ENCODE measurements at regions not wholly inside any gene's neighbourhood (a gene's known extent, or its start where the extent isn't known, plus 50 kb on each side); places are given as distances from the start of the nearest gene placed in this dataset.

GRCh38 chr11:134792677-134793076 lies 380.6 kb upstream of the B3GAT1 start:
- intact Hi-C loops (cut with micrococcal nuclease), result no loop called here
- Mint-ChIP-seq H3K27me3 (peaks cover 7% of the 10 kb centered on the region), H3K27ac (no peak overlapping the region), H3K4me1 (no peaks in the 10 kb centered on the region), H3K4me3 (no peak overlapping the region), H3K9me3 (ENCODE audit: insufficient read depth) (no peaks in the 10 kb centered on the region)
- no peak overlapping the region for H3K27ac ChIP-seq (ENCODE audit: low read length in 2 of 2)
- 69% methylated on average over 2 of the region's 5 CpGs for WGBS (ENCODE audit: insufficient coverage)
- DNase-seq (no peak), ATAC-seq (ENCODE audit: low read depth) (no peak)
- no peak overlapping the region for H3K9ac ChIP-seq (ENCODE audit: low read length)
- H3K4me2 ChIP-seq (replicated peaks; ENCODE audit: low read depth, low read length, poor library complexity, severe bottlenecking), result no peak overlapping the region
- no peak overlapping the region for H2AFZ ChIP-seq (ENCODE audit: insufficient read depth, low read depth, low read length, poor library complexity, severe bottlenecking)
- H3K4me1 ChIP-seq (ENCODE audit: control insufficient read depth in 2 of 2, insufficient read depth in 2 of 2, low read length in 2 of 2), result no peaks in the 10 kb centered on the region
- H4K20me1 ChIP-seq (ENCODE audit: control insufficient read depth, insufficient read depth, low read length, poor library complexity, severe bottlenecking), result no peaks in the 10 kb centered on the region
- no peaks in the 10 kb centered on the region for H3K79me2 ChIP-seq (ENCODE audit: control insufficient read depth, insufficient read depth, low read length)
- TF ChIP-seq EZH2 (IDR thresholded peaks at IDR 0.05; ENCODE audit: borderline replicate concordance, insufficient read depth, low read depth, low read length, poor library complexity, severe bottlenecking), result no peak
- TF ChIP-seq CTCF (IDR thresholded peaks at IDR 0.05), result no peak
- ChIA-PET CTCF (no interaction called here), POLR2A (no interaction called here)
- H3K9me3 ChIP-seq (ENCODE audit: control extremely low read depth in 1 of 3, control insufficient read depth in 2 of 3, insufficient read depth in 1 of 3, low read length in 2 of 3), result no peaks in the 10 kb centered on the region
- no peak overlapping the region for H3K4me3 ChIP-seq (ENCODE audit: control extremely low read depth in 1 of 5, extremely low read depth in 1 of 5, insufficient read depth in 1 of 5, low read depth in 2 of 5, low read length in 4 of 5)
- H3K27me3 ChIP-seq (replicated peaks in 1 of 4; ENCODE audit: control extremely low read depth in 1 of 4, control insufficient read depth in 3 of 4, insufficient read depth in 4 of 4, low read length in 3 of 4), result peaks cover 0 to 2% (median 0%) of the 10 kb centered on the region in 4 experiments
- no peaks in the 10 kb centered on the region for H3K36me3 ChIP-seq (replicated peaks in 1 of 2; ENCODE audit: control extremely low read depth in 1 of 2, control insufficient read depth in 1 of 2, extremely low read depth in 1 of 2, insufficient read depth in 2 of 2, low read length in 1 of 2)

DNA sequence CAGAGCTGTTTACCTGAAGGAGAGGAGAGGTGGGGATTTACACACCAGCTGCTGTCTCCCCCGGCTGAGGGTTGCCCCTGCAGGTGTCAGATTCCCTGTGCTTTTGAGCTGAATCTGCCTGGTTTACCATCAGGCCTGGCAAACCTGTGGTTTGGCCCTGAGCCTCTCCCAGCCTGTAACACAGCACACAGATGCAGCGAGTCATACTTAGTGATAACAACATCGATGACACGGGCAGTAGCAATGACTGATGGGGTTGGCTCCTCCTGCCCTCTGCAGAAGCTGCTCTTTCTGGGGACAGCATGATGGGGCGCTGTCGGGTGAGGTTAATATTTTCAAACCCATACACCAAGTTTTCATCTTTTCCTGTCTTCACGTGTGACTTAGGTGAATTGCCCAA lies 380.0 kb upstream of the B3GAT1 start:
- ATAC-seq (ENCODE audit: low read depth) (no peak), DNase-seq (no peak)
- Mint-ChIP-seq H3K4me1 (no peaks in the 10 kb centered on the region), H3K9me3 (ENCODE audit: insufficient read depth) (no peaks in the 10 kb centered on the region), H3K27ac (no peak overlapping the region), H3K4me3 (no peak overlapping the region), H3K27me3 (peaks cover 7% of the 10 kb centered on the region)
- Histone ChIP-seq H3K4me1 (ENCODE audit: control insufficient read depth in 2 of 2, insufficient read depth in 2 of 2, low read length in 2 of 2) (no peaks in the 10 kb centered on the region), H3K79me2 (ENCODE audit: control insufficient read depth, insufficient read depth, low read length) (no peaks in the 10 kb centered on the region), H3K27me3 (replicated peaks in 1 of 4; ENCODE audit: control extremely low read depth in 1 of 4, control insufficient read depth in 3 of 4, insufficient read depth in 4 of 4, low read length in 3 of 4) (peaks cover 0 to 2% (median 0%) of the 10 kb centered on the region in 4 experiments), H3K4me2 (replicated peaks; ENCODE audit: low read depth, low read length, poor library complexity, severe bottlenecking) (no peak overlapping the region), H3K27ac (ENCODE audit: low read length in 2 of 2) (no peak overlapping the region), H3K4me3 (ENCODE audit: control extremely low read depth in 1 of 5, extremely low read depth in 1 of 5, insufficient read depth in 1 of 5, low read depth in 2 of 5, low read length in 4 of 5) (no peak overlapping the region), H3K9me3 (ENCODE audit: control extremely low read depth in 1 of 3, control insufficient read depth in 2 of 3, insufficient read depth in 1 of 3, low read length in 2 of 3) (no peaks in the 10 kb centered on the region), H4K20me1 (ENCODE audit: control insufficient read depth, insufficient read depth, low read length, poor library complexity, severe bottlenecking) (no peaks in the 10 kb centered on the region), H3K36me3 (replicated peaks in 1 of 2; ENCODE audit: control extremely low read depth in 1 of 2, control insufficient read depth in 1 of 2, extremely low read depth in 1 of 2, insufficient read depth in 2 of 2, low read length in 1 of 2) (no peaks in the 10 kb centered on the region), H3K9ac (ENCODE audit: low read length) (no peak overlapping the region), H2AFZ (ENCODE audit: insufficient read depth, low read depth, low read length, poor library complexity, severe bottlenecking) (no peak overlapping the region)
- CTCF ChIA-PET, result no interaction called here
- 82% methylated on average over 4 of the region's 7 CpGs for WGBS (ENCODE audit: insufficient coverage)
- TF ChIP-seq CTCF (IDR thresholded peaks at IDR 0.05) (no peak), EZH2 (IDR thresholded peaks at IDR 0.05; ENCODE audit: borderline replicate concordance, insufficient read depth, low read depth, low read length, poor library complexity, severe bottlenecking) (no peak)
- intact Hi-C loops (cut with micrococcal nuclease), result no loop called here
- POLR2A ChIA-PET, result no interaction called here
